Ishikawa (cell line): ENCODE measurements at regions not wholly inside any gene's neighbourhood (a gene's known extent, or its start where the extent isn't known, plus 50 kb on each side); places are given as distances from the start of the nearest gene placed in this dataset.

ENCODE experiments used
- CREB1 ChIP-seq: IDR thresholded peaks from 2 replicates; pipeline ENCODE4 v1.6.1; 2012; ENCODE audit warnings: low read depth
- FOXM1 ChIP-seq: IDR thresholded peaks from 2 replicates; pipeline ENCODE4 v1.6.1; 2012; ENCODE audit warnings: low read depth, borderline replicate concordance
- YY1 ChIP-seq: IDR thresholded peaks from 2 replicates; pipeline ENCODE4 v1.6.1; 2012; ENCODE audit warnings: low read depth
- TF ChIP-seq, protein P1 (sequence below): IDR thresholded peaks from 2 replicates; pipeline ENCODE4 v1.6.1; 2012

DNA sequence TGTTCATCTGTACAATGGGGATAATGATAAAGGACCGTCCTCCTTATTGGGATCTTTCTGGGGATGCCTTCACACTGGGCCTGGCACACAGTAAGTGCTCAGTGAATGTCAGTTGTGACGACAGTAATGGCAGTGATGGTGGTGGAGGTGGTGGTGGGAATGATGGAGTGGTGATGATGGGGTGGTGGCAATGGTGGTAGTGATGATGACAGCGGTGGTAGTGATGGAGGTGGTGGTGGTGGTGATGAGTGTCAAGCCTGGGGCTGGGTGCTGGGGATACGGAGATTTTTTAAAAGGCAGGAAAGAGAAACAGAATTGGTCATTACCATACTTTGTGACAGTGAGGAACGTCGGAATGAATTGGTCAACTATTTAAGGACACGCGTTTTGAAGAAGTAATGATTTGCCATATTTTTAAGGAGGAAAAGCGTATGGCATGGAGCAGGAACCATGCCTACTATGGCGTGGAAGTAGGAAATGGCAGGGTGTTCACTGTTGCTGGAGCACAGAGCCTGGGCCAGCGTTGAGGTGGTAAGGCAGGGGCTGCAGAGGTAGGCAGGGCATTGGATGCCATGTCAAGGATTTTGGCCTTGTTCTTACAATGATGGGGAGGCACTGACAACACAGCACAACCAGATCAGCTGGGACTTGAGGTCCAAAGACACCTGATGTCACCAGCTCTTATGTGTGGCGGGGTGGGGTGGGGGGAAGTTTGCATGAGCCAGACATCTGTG, 128.7 kb downstream of the ACTL8 start:
- TF ChIP-seq CREB1 = no peak
- TF ChIP-seq, protein P1, sequence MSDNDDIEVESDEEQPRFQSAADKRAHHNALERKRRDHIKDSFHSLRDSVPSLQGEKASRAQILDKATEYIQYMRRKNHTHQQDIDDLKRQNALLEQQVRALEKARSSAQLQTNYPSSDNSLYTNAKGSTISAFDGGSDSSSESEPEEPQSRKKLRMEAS = no peak
- TF ChIP-seq YY1 = no peak
- TF ChIP-seq FOXM1 = no peak
